ENCODE measurements at regions not wholly inside any gene's neighbourhood (a gene's known extent, or its start where the extent isn't known, plus 50 kb on each side); places are given as distances from the start of the nearest gene placed in this dataset.

DNA sequence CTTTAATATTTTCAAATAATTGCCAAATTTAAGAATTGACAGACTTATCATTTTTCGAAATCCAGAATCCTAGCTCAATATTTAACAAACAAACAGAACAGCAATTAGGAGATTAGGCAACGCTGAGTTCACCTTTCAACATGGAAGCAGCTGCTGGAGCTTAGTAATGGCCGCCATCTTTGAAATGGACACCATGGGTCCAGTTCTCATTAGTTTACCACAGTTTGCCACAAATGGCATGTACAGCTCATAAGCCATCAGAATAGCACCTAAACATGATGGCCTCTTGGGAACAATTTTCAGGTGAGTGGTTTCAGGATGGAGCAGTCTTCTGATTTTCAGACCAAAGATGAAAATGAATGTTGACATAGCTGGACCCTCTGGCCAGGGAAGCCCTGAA lies 313.6 kb upstream of the OBI1 start:
- TF ChIP-seq, protein P1, sequence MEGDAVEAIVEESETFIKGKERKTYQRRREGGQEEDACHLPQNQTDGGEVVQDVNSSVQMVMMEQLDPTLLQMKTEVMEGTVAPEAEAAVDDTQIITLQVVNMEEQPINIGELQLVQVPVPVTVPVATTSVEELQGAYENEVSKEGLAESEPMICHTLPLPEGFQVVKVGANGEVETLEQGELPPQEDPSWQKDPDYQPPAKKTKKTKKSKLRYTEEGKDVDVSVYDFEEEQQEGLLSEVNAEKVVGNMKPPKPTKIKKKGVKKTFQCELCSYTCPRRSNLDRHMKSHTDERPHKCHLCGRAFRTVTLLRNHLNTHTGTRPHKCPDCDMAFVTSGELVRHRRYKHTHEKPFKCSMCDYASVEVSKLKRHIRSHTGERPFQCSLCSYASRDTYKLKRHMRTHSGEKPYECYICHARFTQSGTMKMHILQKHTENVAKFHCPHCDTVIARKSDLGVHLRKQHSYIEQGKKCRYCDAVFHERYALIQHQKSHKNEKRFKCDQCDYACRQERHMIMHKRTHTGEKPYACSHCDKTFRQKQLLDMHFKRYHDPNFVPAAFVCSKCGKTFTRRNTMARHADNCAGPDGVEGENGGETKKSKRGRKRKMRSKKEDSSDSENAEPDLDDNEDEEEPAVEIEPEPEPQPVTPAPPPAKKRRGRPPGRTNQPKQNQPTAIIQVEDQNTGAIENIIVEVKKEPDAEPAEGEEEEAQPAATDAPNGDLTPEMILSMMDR (conservative IDR thresholded peaks at IDR 0.05) = no peak
- no peak for TF ChIP-seq ZFX (IDR thresholded peaks at IDR 0.05)
- no peak overlapping the region for H3K27ac ChIP-seq

DNA sequence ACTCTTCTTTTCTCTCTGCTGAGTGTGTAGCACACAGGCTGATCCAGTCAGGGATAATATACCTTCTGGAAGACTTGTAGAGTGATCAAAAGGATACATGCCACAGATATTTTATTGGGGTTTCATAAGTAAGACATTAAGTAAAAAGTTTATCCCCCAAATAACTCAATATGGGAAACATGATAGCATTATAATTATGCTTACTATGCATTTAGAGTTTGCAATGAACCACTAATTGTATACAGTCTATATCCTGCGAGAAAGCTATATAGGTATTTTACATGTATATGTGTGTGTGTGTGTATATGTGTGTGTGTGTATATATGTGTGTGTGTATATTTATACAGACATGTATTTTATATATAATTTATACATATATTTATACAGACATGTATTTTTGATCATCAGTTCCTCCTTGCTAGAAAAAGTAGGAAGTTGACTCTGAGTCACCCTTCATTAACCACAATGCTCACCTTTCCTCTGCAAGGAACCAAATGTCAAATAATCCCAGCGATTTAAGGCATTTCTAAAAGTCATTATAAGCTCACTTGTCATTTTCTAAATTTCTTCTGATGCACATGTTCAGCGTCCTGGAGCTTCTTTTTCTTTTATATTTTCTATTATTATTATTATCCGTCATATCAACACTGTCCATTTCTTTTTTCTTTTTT lies 312.5 kb upstream of the OBI1 start:
- no peak overlapping the region for H3K27ac ChIP-seq
- TF ChIP-seq ZFX (IDR thresholded peaks at IDR 0.05) = no peak

- H3K27ac ChIP-seq = no peak overlapping the region
- TF ChIP-seq ZFX (IDR thresholded peaks at IDR 0.05) = no peak
- TF ChIP-seq, protein P1 (conservative IDR thresholded peaks at IDR 0.05) = no peak
Measured at GRCh38 chr13:78960881-78961280, 301.9 kb upstream of the OBI1 start.

GRCh38 chr13:78958006-78958405 lies 299.1 kb upstream of the OBI1 start:
- no peak for TF ChIP-seq ZFX (IDR thresholded peaks at IDR 0.05)
- TF ChIP-seq, protein P1 (conservative IDR thresholded peaks at IDR 0.05) = no peak
- no peak overlapping the region for H3K27ac ChIP-seq

GRCh38 chr13:78940455-78941130 lies 281.6 kb upstream of the OBI1 start:
- no peak overlapping the region for H3K27ac ChIP-seq
- TF ChIP-seq ZFX (IDR thresholded peaks at IDR 0.05) = no peak
- TF ChIP-seq, protein P1 (conservative IDR thresholded peaks at IDR 0.05) = no peak

- TF ChIP-seq, protein P1 (conservative IDR thresholded peaks at IDR 0.05) = no peak
- no peak for TF ChIP-seq ZFX (IDR thresholded peaks at IDR 0.05)
- H3K27ac ChIP-seq = no peak overlapping the region
Measured at GRCh38 chr13:78934336-78934735, 275.4 kb upstream of the OBI1 start.

GRCh38 chr13:78915015-78915414 lies 256.1 kb upstream of the OBI1 start:
- H3K27ac ChIP-seq = no peak overlapping the region
- no peak for TF ChIP-seq ZFX (IDR thresholded peaks at IDR 0.05)
- TF ChIP-seq, protein P1 (conservative IDR thresholded peaks at IDR 0.05) = no peak

- TF ChIP-seq, protein P1 (conservative IDR thresholded peaks at IDR 0.05) = no peak
- TF ChIP-seq ZFX (IDR thresholded peaks at IDR 0.05) = no peak
- H3K27ac ChIP-seq = no peak overlapping the region
Measured at GRCh38 chr13:78913656-78914055, 254.7 kb upstream of the OBI1 start.
